HG03457 (cell line): ENCODE measurements at regions not wholly inside any gene's neighbourhood (a gene's known extent, or its start where the extent isn't known, plus 50 kb on each side); places are given as distances from the start of the nearest gene placed in this dataset.
"Not testable (repeated sequence)": the region's sequence is repeated elsewhere in the genome, so short reads cannot be mapped to it uniquely, and the experiment has no call there.

Experiments used
- ATAC-seq: cut with Tn5 transposase; IDR thresholded peaks from one replicate; pipeline ENCODE4 v1.9.1; 2021; ENCODE audit warnings: moderate number of reproducible peaks; ENCODE audit not compliant: unreplicated experiment

DNA sequence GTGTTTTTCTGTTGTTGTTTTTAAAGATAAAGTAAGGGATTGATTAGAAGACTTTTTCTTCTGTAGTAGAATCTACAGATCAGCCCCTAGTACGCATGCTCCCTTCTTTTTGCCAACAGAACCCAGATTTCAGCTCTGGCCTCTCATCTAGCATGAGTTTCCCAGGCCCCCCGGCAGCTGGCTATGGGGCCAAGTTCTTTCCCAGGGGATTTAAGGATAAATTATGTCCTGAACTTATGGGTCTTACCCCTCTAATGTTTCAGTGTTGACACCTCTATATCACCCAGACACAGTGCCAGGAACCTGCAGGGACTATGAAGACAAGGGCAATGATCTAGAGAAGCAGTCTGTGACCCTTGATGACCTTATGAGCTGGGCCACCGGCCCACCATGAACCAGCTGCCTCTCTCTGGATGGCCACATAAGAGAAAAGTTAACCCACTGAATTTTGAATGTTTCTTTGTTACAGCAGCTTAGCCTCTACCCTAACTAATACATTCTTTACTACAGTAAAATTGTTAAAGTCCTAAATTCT is 150.5 kb downstream of the UNC5CL start:
- no peak for ATAC-seq

DNA sequence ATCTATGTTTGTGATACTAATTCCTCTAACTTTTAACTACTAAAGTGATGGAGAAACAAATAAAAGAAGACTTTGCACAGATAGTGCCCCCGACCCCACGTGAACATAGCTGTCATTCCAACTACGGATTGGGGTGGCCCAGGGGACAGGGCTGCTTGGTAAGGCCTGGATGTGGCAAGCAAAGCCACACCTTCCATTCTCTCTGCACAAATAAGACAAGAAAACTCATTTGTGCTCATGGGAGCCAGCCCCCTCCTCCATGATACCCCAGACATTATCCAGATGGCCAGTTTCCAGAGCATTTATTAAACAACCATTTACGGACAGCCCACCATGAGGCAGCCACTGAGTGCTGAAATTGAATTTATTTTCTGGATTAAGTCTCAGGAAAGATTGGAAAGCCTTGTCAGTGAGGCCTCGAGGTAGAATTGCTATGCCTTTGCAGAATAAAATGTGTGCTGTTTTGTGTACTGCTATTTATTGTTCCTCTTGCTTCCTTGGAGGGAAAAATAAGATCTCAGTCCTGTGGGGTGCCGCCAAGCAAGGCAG is 151.2 kb downstream of the UNC5CL start:
- ATAC-seq: no peak

DNA sequence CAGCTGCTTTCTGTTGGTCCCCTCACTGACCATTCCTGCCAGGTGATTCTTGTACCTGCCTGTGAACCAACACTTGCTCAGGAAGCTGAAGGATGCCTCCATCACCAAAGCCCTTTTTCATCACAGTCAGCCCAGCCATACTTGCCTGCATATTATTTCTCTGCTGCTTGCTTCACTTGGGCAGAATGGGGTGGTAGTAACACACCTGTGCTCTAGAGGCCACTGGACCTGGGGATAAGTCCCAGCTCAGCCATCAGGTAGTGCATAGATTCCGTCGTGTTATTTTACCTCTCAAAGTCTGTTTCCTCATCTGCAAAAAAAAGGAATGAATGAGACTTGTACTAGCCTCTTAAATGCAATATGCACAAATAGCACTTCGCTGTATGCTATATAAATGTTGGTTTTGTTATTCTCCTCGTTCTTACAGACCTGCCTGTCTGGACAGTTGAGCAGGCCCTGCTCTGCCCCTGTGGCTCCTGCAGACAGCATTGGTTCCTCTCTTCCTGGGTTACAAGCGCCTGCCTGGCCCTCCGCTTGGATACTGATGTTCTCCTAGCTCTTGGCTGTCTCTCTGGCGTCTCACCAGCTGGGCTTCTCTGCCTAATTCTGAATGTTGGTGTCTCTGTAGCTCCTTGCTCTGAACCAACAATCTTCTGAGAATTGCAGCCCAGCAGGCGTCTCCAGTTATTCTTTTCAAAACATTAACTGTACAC is 151.8 kb downstream of the UNC5CL start:
- ATAC-seq: no peak

DNA sequence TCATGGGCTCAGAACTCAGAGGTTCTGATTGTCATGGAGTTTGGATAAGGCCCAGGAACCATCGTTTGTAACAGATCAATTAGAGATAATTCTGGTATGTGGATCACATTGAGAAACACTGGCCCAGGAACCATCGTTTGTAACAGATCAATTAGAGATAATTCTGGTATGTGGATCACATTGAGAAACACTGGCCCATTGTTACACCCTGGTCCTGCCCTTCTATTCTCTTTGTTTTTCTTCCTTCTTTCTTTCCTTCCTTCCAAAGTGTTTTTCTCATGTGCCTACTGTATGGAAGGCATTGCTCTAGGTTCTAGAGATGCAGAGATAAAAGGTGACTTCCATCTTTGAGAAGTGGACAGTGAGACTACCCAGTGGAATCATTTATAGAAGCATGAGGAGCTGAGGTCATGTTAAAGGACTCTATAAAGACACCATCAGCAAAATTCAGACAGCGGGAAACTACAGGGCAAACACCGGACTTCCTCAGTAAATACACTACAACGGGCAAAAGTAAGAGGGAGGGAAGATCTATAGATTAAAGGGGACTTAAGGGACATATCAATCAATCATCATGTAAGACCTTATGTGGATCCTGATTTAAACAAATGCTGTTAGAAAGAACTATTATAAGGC is 153.8 kb downstream of the UNC5CL start:
- no peak for ATAC-seq

GRCh38 chr6:40882323-40882997 is 156.6 kb downstream of the UNC5CL start:
- ATAC-seq: no peak

DNA sequence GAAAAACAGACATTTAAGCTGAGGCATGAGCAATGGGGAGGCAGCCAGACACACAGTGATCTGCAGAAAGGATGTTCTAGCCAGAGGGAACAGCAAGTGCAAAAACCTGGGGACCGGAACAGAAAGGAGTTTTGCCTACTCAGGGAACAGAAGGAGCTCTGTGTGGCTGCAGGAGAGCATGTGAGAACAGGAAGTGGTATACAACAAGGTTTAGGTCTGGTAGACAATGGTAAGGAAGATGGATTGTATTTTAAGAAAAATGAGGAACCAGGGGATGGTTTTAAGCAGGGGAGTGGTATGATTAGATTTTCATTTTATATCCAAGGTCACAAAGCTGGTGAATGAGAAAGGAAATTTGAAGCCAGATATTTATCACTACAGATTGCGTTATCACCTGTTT is 157.5 kb downstream of the UNC5CL start:
- ATAC-seq: no peak

DNA sequence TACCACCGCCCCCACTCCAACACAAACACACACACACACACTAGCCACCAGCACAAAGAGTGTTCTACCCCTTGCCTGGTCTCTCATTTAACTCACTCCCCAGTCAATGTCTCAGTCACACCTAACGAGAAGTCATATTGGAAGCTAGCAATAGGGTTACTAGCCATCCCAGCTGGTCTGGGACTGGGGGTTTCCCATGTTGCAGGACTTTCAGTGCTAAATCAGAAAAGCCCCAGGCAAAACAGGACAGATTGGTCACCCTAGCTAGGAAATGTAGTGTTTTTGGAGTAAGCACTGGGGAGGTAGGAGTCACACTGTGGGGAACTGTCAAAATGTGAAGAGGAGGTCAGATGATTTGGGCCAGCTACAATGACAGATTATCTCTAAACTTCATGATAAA is 158.1 kb downstream of the UNC5CL start:
- no peak for ATAC-seq

DNA sequence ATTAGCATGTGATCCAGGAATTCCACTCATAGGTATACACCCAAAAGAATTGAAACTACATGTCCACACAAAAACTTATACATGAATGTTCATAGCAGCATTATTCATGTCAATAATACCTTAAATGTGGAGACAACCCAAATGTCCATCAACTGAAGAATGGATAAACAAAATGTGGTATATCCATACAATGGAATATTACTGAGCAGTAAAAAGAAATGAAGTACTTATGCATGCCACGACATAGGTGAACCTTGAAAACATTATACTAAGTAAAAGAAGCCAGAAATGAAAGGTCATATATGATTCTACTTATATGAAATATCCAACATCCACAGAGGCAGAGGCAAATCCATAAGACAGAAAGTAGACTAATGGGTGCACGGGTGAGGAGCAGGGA is 159.9 kb downstream of the UNC5CL start:
- ATAC-seq: no peak

GRCh38 chr6:40877362-40877761 is 161.7 kb downstream of the UNC5CL start:
- no peak for ATAC-seq

DNA sequence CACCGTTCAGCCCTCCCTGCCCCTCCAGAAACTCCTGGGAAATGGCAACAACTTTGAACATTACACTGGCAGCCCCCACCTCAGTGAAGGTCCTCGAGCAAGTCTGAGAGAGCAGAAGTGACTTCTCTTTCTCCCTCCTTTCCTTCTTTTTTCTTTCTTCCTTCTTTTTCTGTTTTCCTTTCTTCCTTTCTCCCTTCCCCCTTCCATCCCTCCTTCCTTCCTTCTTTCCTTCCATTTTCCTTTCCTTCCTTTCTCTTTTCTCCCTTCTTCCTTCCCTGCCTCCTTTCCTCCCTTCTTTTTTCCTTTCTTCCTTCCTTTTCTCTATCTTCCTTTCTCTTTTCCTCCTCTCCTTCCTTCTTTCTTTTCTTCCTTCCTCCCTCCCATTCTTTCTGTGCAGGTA is 162.7 kb downstream of the UNC5CL start:
- ATAC-seq: no peak

DNA sequence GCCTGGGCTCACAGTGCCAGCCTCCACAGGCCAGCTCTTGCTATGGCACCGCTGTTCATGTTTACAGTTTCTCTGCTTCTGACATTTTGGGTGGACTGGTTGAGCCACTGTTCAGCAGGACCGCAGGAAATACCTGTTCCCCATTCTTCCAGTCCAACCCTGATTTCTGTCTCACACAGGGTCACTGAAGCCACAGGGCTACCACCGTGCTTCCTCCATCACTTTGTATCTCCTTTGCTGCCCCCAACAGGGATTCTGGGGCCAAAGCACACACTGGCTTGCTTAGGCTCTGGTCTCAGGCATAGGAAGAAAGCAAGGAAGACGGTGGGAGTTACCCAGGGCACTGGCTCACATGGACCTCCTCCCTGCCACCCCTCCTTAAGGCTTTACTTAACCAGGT is 164.5 kb downstream of the UNC5CL start:
- no peak for ATAC-seq

DNA sequence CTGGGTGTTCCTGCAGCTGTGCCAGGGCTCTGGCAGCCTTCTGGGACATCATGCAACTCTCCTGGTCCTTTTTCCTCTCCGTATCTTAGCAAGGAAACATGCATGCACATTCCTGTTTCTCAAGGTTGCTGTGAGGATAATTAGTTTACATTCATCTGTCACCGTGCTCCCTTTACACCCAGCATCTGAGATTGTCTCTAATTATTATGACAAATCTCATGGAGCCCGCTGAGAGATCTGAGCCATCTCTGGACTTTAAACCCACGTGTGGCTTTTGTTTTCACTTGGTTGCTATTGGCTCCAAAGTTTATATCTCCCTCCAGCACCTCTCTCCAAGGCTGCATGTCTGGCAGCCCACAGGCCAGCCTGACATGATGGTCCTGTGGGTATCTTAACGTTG is 167.6 kb downstream of the UNC5CL start:
- ATAC-seq: no peak

DNA sequence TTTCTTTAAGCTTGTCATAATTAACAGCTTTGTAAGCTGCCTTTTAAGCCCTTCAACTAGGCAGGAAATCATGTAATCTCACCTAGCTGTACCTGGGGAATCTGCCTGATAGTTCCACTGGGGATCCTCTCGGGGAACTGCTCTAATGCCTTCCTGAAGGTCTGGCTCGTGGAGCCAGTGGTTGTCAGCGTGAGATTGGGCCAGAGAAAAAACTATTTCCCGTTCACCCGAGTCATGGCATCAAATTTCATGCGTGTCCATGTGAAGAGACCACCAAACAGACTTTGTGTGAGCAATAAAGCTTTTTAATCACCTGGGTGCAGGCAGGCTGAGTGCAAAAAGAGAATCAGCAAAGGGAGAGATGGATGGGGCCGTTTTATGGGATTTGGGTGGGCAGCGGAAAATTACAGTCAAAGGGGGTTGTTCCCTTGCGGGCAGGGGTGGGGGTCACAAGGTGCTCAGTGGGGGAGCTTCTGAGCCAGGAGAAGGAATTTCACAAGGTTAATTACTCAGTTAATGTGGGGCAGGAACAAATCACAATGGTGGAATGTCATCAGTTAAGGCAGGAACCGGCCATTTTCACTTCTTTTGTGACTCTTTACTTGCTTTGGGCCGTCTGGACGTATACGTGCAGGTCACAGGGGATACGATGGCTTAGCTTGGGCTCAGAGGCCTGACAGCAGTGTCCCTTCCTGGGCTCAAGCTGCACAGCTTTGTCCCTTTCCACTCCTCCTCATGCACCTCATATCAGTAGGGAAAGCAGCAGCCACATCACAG is 170.7 kb downstream of the UNC5CL start:
- ATAC-seq: not testable (repeated sequence)

GRCh38 chr6:40867527-40867926 is 171.5 kb downstream of the UNC5CL start:
- not testable (repeated sequence) for ATAC-seq

GRCh38 chr6:40865259-40865658 is 173.8 kb downstream of the UNC5CL start:
- not testable (repeated sequence) for ATAC-seq

- no peak for ATAC-seq
Observed at GRCh38 chr6:40860443-40860842, 178.6 kb downstream of the UNC5CL start.

- no peak for ATAC-seq
Observed at GRCh38 chr6:40856271-40856670, 182.8 kb downstream of the UNC5CL start.

GRCh38 chr6:40855168-40855880 is 183.7 kb downstream of the UNC5CL start:
- no peak for ATAC-seq

- no peak for ATAC-seq
Observed at GRCh38 chr6:40854592-40854991, 184.4 kb downstream of the UNC5CL start.

- ATAC-seq: no peak
Observed at GRCh38 chr6:40852779-40853373, 186.1 kb downstream of the UNC5CL start.
